ENCODE measurements at regions not wholly inside any gene's neighbourhood (a gene's known extent, or its start where the extent isn't known, plus 50 kb on each side); places are given as distances from the start of the nearest gene placed in this dataset.

DNA sequence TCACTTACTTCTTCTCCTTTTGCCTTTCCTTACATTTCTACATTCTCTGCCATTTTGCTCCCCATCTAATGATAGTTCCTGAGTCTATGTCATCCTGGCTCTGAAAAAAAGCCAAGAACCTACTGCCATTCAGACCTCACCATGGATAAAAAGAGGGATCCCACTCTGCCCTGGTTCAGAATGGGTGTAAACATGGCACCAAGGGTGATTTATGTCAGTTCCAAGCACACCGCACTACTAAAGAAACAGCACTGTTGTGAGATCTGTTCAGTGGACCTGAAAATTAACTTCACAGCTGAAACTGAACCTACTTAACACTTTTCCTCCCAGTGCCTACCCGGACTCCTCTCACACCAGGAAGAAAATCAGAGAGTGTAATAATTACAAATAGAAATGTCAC lies 72.3 kb upstream of the NTPCR start:
- TF ChIP-seq, protein P1, sequence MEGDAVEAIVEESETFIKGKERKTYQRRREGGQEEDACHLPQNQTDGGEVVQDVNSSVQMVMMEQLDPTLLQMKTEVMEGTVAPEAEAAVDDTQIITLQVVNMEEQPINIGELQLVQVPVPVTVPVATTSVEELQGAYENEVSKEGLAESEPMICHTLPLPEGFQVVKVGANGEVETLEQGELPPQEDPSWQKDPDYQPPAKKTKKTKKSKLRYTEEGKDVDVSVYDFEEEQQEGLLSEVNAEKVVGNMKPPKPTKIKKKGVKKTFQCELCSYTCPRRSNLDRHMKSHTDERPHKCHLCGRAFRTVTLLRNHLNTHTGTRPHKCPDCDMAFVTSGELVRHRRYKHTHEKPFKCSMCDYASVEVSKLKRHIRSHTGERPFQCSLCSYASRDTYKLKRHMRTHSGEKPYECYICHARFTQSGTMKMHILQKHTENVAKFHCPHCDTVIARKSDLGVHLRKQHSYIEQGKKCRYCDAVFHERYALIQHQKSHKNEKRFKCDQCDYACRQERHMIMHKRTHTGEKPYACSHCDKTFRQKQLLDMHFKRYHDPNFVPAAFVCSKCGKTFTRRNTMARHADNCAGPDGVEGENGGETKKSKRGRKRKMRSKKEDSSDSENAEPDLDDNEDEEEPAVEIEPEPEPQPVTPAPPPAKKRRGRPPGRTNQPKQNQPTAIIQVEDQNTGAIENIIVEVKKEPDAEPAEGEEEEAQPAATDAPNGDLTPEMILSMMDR (conservative IDR thresholded peaks at IDR 0.05; ENCODE audit: low read length): no peak
- TF ChIP-seq EZH2phosphoT487 (IDR thresholded peaks at IDR 0.05; ENCODE audit: borderline replicate concordance, low read depth, low read length): no peak

Measured in OCI-LY7 (cell line).